Common myeloid progenitor, CD34-positive (primary cell): ENCODE measurements at regions not wholly inside any gene's neighbourhood (a gene's known extent, or its start where the extent isn't known, plus 50 kb on each side); places are given as distances from the start of the nearest gene placed in this dataset.
"Not testable (repeated sequence)": the region's sequence is repeated elsewhere in the genome, so short reads cannot be mapped to it uniquely, and the experiment has no call there.

Experiments used
- CTCF ChIA-PET: fragments of 350-600 bp; sonication (Branson Sonifier 250); formaldehyde crosslinking; loops from one replicate; lab custom pipeline; 2021; ENCODE audit warnings: antibody characterized with exemption; lab: Charles Lee
- POLR2A ChIA-PET: fragments of 350-600 bp; sonication (Branson Sonifier 250); formaldehyde crosslinking; loops from one replicate; lab custom pipeline; 2021; ENCODE audit warnings: antibody characterized with exemption; lab: Charles Lee
- DNase-seq, 3 donors: peaks; one replicate each; pipeline versions ENCODE4 v3.0.0 to v3.0.0-alpha.2; 2013
- H3K27ac ChIP-seq, 2 experiments: 1 replicate in 1 of 2; 2 replicates in 1 of 2; pipeline ENCODE4 v1.7.0; 2013; ENCODE audit warnings: inconsistent platforms in 2 of 2, low read length in 2 of 2, mild to moderate bottlenecking in 2 of 2, low read depth in 1 of 2, moderate library complexity in 1 of 2; ENCODE audit not compliant: severe bottlenecking in 2 of 2, insufficient read depth in 1 of 2, poor library complexity in 1 of 2
- H3K27me3 ChIP-seq, 5 experiments: replicated peaks in 2 of 5; 1 replicate in 3 of 5; 2 replicates in 2 of 5; pipeline versions ENCODE4 v1.6.1 to v1.7.0; 2013; ENCODE audit warnings: low read length in 4 of 5, mild to moderate bottlenecking in 2 of 5, moderate library complexity in 2 of 5, inconsistent platforms in 1 of 5; ENCODE audit not compliant: insufficient read depth in 5 of 5, control insufficient read depth in 4 of 5
- H3K36me3 ChIP-seq, 4 experiments: 1 replicate in 2 of 4; 2 replicates in 2 of 4; pipeline versions ENCODE4 v1.6.1 to v1.7.0; 2013; ENCODE audit warnings: low read length in 3 of 4, control low read depth in 1 of 4, mild to moderate bottlenecking in 1 of 4; ENCODE audit not compliant: control insufficient read depth in 4 of 4, insufficient read depth in 4 of 4
- H3K4me1 ChIP-seq, 4 experiments: 1 replicate in 3 of 4; 2 replicates in 1 of 4; pipeline versions ENCODE4 v1.6.1 to v1.7.1; 2013; ENCODE audit warnings: low read length in 3 of 4, mild to moderate bottlenecking in 3 of 4, control low read depth in 1 of 4, inconsistent platforms in 1 of 4, moderate library complexity in 1 of 4; ENCODE audit not compliant: control insufficient read depth in 4 of 4, insufficient read depth in 4 of 4; ENCODE audit errors: control extremely low read depth in 1 of 4
- H3K4me3 ChIP-seq, 7 experiments: 1 replicate in 4 of 7; 2 replicates in 3 of 7; pipeline versions ENCODE4 v1.5.1 to v1.7.0; 2013; ENCODE audit warnings: mild to moderate bottlenecking in 7 of 7, low read length in 6 of 7, moderate library complexity in 6 of 7, inconsistent platforms in 2 of 7, low read depth in 2 of 7, control low read depth in 1 of 7; ENCODE audit not compliant: insufficient read depth in 4 of 7, control insufficient read depth in 1 of 7; ENCODE audit errors: extremely low read depth in 1 of 7
- H3K9me3 ChIP-seq, 5 experiments: 1 replicate in 4 of 5; 2 replicates in 1 of 5; pipeline versions ENCODE4 v1.6.1 to v1.7.1; 2013; ENCODE audit warnings: low read length in 4 of 5, mild to moderate bottlenecking in 2 of 5, inconsistent platforms in 1 of 5, low read depth in 1 of 5, moderate library complexity in 1 of 5; ENCODE audit not compliant: control insufficient read depth in 4 of 5, insufficient read depth in 2 of 5; ENCODE audit errors: control extremely low read depth in 1 of 5
- WGBS: methylation state at CpG from one replicate; pipeline ENCODE4 v1.1.5; 2013; ENCODE audit not compliant: insufficient coverage; 5-methylcytosine and 5-hydroxymethylcytosine counted together

GRCh38 chr5:71786337-71787055 is 67.4 kb downstream of the CARTPT start:
- ChIA-PET POLR2A (no interaction called here), CTCF (no interaction called here)
- 94% methylated on average over 6 of the region's 8 CpGs for WGBS
- Histone ChIP-seq H3K27ac (no peak overlapping the region), H3K9me3 (peaks cover 0 to 3% (median 0%) of the 10 kb centered on the region in 5 experiments), H3K4me1 (peaks cover 0 to 15% (median 9%) of the 10 kb centered on the region in 4 experiments), H3K36me3 (no peaks in the 10 kb centered on the region), H3K4me3 (no peak overlapping the region), H3K27me3 (peaks cover 0 to 11% (median 2%) of the 10 kb centered on the region in 5 experiments)
- no peak for DNase-seq

DNA sequence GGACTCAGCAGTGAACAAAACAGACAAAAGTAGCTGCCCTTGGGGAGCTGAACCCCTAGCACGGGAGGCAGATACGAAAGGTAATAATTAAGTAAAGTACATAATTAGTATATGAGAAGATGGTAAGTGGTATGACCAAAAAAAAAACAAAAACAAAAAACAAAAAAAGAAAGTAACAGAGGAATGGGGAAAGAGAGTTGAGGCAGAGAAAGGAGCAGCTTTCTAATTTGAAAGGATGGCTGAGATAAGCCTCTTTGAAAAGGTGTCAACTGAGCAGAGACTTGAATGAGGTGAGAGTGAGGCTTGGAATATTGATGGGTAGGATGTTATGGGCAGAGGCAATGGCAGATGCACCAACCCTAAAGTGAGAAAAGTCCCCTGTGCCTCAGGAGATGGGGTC is 69.7 kb downstream of the CARTPT start:
- CTCF ChIA-PET = no interaction called here
- no CpG with 5 or more reads among the region's 2 CpGs for WGBS
- no peak overlapping the region for H3K4me3 ChIP-seq
- peaks cover 0 to 3% (median 0%) of the 10 kb centered on the region in 5 experiments for H3K9me3 ChIP-seq
- POLR2A ChIA-PET = no interaction called here
- H3K4me1 ChIP-seq = peaks cover 0 to 6% (median 2%) of the 10 kb centered on the region in 4 experiments
- no peak for DNase-seq
- no peak overlapping the region for H3K27ac ChIP-seq
- H3K36me3 ChIP-seq = no peaks in the 10 kb centered on the region
- peaks cover 0 to 11% (median 2%) of the 10 kb centered on the region in 5 experiments for H3K27me3 ChIP-seq

- WGBS = 97% methylated on average over 4 of the region's 4 CpGs
- POLR2A ChIA-PET = no interaction called here
- H3K4me3 ChIP-seq = no peak overlapping the region
- no peak for DNase-seq
- H3K4me1 ChIP-seq = no peaks in the 10 kb centered on the region
- H3K27me3 ChIP-seq = peaks cover 0 to 11% (median 2%) of the 10 kb centered on the region in 5 experiments
- H3K36me3 ChIP-seq = no peaks in the 10 kb centered on the region
- peaks cover 0 to 10% (median 3%) of the 10 kb centered on the region in 5 experiments for H3K9me3 ChIP-seq
- H3K27ac ChIP-seq = no peak overlapping the region
- CTCF ChIA-PET = no interaction called here
Measured at GRCh38 chr5:71789746-71790145, 70.7 kb downstream of the CARTPT start.

GRCh38 chr5:71790433-71790832 is 71.4 kb downstream of the CARTPT start:
- no peaks in the 10 kb centered on the region for H3K36me3 ChIP-seq
- H3K27ac ChIP-seq = no peak overlapping the region
- WGBS = 84% methylated on average over 7 of the region's 7 CpGs
- DNase-seq = no peak
- ChIA-PET POLR2A (no interaction called here), CTCF (no interaction called here)
- no peaks in the 10 kb centered on the region for H3K4me1 ChIP-seq
- peaks cover 0 to 10% (median 3%) of the 10 kb centered on the region in 5 experiments for H3K9me3 ChIP-seq
- peaks cover 0 to 11% (median 2%) of the 10 kb centered on the region in 5 experiments for H3K27me3 ChIP-seq
- no peak overlapping the region for H3K4me3 ChIP-seq

GRCh38 chr5:71792041-71792440 is 73.0 kb downstream of the CARTPT start:
- not testable (repeated sequence) for H3K36me3 ChIP-seq
- no CpG with 5 or more reads among the region's 2 CpGs for WGBS

DNA sequence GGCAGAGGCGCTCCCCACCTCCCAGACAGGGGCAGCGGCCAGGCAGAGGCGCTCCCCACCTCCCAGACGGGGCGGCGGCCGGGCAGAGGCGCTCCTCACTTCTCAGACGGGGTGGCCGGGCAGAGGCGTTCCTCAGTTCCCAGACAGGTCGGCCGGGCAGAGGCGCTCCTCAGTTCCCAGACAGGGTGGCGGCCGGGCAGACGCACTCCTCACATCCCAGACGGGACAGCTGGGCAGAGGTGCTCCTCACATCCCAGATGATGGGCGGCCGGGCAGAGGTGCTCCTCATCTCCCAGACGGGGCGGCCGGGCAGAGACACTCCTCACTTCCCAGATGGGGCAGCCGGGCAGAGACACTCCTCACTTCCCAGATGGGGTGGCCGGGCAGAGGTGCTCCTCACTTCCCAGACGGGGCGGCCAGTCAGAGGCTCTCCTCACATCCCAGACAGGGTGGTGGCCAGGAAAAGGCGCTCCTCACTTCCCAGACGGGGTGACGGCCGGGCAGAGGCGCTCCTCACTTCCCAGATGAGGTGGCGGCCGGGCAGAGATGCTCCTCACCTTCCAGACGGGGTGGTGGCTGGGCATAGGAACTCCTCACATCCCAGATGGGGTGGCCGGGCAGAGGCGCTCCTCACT is 75.1 kb downstream of the CARTPT start:
- CTCF ChIA-PET = interaction anchor here (0.7 kb wide), 1 partner anchor 252 kb away, joined by 3 read pairs; no protein-coding TSS in a partner anchor
- 94% methylated on average over 21 of the region's 37 CpGs for WGBS

More at GRCh38 chr5:71792041-71792440, 73.0 kb downstream of the CARTPT start:
- H3K27ac ChIP-seq, H3K9me3 ChIP-seq, H3K4me3 ChIP-seq, CTCF ChIA-PET, H3K4me1 ChIP-seq, POLR2A ChIA-PET, DNase-seq: not testable (repeated sequence)
- H3K27me3 ChIP-seq = peaks cover 0 to 11% (median 2%) of the 10 kb centered on the region in 5 experiments

GRCh38 chr5:71802673-71803072 is 83.6 kb downstream of the CARTPT start:
- Histone ChIP-seq H3K9me3 (peaks cover 0 to 4% (median 0%) of the 10 kb centered on the region in 5 experiments), H3K4me1 (no peaks in the 10 kb centered on the region), H3K36me3 (no peaks in the 10 kb centered on the region), H3K4me3 (no peak overlapping the region), H3K27ac (no peak overlapping the region), H3K27me3 (peaks cover 4 to 23% (median 9%) of the 10 kb centered on the region in 5 experiments)
- 61% methylated on average over 4 of the region's 4 CpGs for WGBS
- DNase-seq = no peak
- ChIA-PET CTCF (no interaction called here), POLR2A (no interaction called here)

More for the DNA sequence above, 75.1 kb downstream of the CARTPT start:
- no peaks in the 10 kb centered on the region for H3K4me1 ChIP-seq
- peaks cover 0 to 10% (median 3%) of the 10 kb centered on the region in 5 experiments for H3K9me3 ChIP-seq
- no peak overlapping the region for H3K4me3 ChIP-seq
- no peak overlapping the region for H3K27ac ChIP-seq
- POLR2A ChIA-PET = no interaction called here
- H3K36me3 ChIP-seq = no peaks in the 10 kb centered on the region
- peaks cover 0 to 7% (median 0%) of the 10 kb centered on the region in 5 experiments for H3K27me3 ChIP-seq
- DNase-seq = no peak
